Dedifferentiated amniotic fluid mesenchymal stem cell (primary cell): ENCODE measurements at regions not wholly inside any gene's neighbourhood (a gene's known extent, or its start where the extent isn't known, plus 50 kb on each side); places are given as distances from the start of the nearest gene placed in this dataset.
"Not testable (repeated sequence)": the region's sequence is repeated elsewhere in the genome, so short reads cannot be mapped to it uniquely, and the experiment has no call there.

Source experiments
- DNase-seq: peaks from one replicate; pipeline ENCODE4 v3.0.0-alpha.2; 2016; ENCODE audit errors: extremely low spot score

DNA sequence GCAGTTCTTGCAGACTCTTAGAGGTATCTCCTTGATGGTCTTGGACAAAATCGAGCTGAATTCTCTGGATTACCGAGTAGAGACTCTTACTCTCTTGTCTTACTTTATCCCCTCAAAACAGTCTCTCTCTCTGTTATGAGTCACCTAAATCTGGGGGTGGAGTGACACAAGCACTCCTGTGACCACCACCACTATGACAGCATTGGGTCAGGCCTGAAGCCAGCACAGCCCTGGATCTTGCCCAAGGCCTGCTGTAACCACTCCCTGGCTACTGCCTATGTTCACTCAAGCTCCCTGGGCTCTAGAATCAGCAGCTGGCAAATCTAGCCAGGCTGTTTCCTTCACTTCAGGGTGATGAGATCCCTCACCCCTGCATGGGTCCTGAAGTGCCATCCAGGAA is 662.5 kb downstream of the LUZP2 start:
- no peak for DNase-seq

DNA sequence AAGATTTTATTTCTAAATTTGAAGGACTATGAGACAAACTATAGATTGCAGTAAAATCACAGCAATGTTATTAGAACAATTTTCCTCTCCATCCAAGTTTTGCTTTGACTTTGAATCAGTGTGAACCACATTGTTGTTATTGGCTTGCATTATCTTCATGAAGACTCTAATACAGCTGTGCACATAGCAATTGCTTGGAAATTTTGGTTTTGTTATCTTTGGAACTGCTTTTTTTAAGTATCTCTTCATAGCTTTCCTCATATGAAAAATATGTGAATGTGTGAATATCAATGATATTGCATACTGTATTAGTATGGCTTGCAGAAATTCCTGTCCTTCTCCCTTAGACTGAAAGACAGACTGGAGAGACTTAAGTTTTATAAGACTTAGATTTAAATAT is 666.6 kb downstream of the LUZP2 start:
- DNase-seq: peak; percentile 62

GRCh38 chr11:25180187-25180586 is 683.3 kb downstream of the LUZP2 start:
- DNase-seq: peak; percentile 19

DNA sequence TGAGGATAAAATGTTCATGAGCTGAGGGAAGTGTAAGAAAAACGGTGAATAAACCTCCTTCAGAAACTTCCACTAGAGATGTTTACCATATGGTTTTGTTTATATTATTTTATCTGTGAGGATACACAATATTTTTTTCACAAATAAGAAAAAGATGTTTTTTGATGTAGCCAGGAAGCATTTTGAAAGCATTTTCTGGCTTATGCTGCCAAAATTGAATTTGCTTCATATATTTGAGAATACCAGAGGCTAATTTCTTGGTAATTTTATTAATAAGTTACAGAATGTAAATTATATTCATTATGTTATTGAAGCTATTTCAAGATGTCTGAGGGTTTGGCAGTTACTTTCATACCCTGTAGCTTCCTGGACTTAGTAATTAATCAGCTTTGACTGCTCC is 686.6 kb downstream of the LUZP2 start:
- DNase-seq: no peak

DNA sequence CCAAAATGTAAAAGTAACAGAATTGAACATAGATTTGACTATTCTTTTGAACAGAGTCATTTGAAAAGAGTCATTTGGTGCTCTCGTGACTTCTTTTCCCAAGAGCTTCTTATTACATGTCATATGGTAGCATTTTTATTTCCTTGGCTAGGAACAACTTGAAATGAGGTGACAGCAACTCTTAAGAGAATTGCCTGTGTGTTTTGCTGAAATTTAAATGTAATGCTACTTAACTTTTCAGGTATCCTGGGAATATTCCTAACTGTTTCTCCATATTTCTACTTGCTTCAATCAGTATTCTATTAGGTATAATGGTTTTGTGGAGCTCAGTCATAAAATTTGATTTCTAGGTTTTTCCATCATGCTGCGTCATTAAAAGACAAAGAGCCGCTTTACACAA is 700.7 kb downstream of the LUZP2 start:
- DNase-seq: no peak

DNA sequence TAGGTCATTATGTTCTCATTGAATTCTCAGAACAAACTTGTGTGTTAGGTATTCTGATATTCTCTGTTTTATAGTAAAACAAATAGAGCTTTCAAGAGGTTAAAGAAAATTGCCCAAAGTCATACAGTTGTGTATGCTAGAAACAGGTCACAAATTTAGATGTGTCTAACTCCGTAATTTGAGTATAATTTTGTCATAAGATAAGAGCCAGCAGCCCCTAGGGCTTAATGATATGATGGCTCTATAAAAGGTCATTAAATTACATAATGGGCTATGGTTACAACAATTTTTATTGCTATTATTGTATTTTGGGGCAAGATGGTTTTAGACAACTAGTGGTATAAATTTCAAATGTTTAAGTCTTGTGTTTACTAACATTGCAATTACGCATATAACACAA is 701.9 kb downstream of the LUZP2 start:
- DNase-seq: no peak

GRCh38 chr11:25200925-25201324 is 704.1 kb downstream of the LUZP2 start:
- DNase-seq: no peak

DNA sequence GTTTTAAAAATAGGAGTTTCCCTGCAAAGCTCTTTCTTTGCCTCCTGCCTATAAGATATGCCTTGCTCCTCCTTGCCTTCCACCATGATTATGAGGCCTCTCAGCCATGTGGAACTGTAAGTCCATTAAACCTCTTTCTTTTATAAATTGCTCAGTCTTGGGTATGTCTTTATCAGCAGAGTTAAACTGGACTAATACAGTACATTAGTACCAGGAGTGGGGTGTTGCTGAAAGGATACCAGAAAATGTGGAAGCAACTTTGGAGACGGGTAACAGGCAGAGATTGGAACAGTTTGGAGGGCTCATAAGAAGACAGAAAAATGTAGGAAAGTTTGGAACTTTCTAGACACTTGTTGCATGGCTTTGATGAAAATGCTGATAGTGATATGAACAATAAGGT is 709.9 kb downstream of the LUZP2 start:
- no peak for DNase-seq

GRCh38 chr11:25211635-25212254 is 714.9 kb downstream of the LUZP2 start:
- no peak for DNase-seq

- DNase-seq: no peak
These were observed 717.8 kb downstream of the LUZP2 start for GRCh38 chr11:25214535-25215176.

DNA sequence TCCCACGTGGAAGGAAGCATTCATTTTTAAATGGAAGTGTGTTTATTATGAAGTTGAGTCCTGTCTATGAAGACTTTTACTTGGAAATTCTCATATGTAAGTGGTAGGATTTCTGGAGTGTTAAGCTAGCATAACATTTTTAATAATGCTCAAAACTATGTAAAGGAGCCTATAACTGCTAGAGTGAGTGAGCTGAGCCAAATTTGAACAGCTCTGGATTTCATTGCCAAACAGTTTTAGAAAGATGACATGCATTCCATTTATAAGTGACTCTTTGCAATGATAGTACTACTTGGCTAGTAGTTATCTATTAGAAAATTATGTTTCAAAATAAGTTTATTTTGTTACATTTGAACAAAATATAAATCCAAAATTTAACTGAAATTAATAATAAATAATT is 721.2 kb downstream of the LUZP2 start:
- DNase-seq: no peak

GRCh38 chr11:25225078-25225477 is 728.2 kb downstream of the LUZP2 start:
- DNase-seq: no peak

DNA sequence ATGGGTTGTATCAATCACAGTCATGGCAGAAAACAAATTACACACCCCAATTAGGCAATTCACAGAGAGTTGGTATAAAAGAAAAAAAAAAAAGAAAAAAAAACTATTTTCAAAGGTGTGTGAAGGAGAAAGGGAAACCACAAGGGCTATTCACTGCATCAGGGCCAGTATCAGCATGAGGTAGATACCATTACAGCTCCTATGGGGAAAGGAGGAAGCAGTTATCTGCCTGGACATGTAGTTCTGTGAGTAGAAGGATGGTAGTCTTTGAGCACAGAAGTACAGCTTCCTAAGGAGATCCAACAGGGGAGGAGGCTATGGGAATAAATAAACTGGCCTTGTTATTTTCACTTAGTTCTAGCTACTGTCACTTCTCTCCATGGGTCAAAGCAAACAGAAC is 746.1 kb downstream of the LUZP2 start:
- no peak for DNase-seq

DNA sequence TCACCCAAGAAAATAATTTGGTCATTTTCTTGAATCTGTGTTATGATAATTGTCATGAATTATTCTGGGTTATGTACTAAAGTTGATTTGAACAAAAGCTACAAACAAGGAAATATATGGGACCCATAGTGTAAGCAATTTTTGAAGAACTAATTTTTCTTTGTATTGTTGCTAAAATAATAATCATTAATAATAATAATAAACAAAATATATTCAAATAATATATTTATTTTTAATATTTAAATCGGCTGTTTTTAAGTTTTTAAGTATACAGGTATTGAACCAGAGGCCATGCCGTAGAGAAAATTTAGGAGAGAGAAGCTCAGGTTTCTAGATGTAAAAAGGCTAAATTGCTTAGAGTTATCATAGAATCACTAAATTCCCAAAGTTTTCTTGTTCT is 747.3 kb downstream of the LUZP2 start:
- no peak for DNase-seq

GRCh38 chr11:25247336-25247735 is 750.5 kb downstream of the LUZP2 start:
- peak; percentile 44 for DNase-seq

DNA sequence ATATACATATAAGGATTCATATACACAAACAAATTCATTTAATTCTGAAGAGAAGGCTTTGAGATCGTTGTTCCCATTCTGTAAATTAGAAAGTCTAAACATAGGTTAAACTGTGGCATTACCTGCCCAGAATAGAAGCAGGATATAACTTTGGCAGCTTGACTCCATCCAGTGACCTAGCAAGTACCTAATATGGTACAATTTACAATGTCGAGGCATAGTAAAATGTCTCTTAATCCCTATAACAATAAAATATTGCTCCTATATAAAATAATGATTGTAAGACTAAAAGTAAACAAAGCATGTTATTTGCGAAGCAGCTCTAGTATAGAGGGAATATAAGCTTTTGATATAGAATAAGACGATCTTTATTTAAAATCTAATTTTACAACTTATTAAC is 756.0 kb downstream of the LUZP2 start:
- DNase-seq: no peak

GRCh38 chr11:25263861-25264260 is 767.0 kb downstream of the LUZP2 start:
- not testable (repeated sequence) for DNase-seq

- no peak for DNase-seq
These were observed 774.4 kb downstream of the LUZP2 start for GRCh38 chr11:25271301-25271700.

DNA sequence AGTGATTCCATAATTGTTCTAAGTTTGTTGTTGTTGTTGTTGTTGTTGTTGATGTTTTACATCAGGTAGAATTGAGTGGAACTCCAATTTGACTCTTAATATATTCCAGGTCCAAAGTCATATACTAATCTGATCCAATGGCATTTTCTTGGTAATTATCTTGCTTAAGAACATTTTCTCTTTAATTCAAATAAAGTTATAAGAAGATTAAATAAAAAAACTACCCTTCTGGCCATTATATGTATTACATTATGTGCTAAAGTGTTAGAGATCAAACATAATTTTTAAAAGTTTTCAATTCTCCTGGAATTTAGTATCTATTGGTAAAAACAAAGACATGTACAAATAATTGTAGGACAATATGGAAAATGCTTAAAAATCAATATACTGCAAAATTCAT is 775.4 kb downstream of the LUZP2 start:
- DNase-seq: no peak

DNA sequence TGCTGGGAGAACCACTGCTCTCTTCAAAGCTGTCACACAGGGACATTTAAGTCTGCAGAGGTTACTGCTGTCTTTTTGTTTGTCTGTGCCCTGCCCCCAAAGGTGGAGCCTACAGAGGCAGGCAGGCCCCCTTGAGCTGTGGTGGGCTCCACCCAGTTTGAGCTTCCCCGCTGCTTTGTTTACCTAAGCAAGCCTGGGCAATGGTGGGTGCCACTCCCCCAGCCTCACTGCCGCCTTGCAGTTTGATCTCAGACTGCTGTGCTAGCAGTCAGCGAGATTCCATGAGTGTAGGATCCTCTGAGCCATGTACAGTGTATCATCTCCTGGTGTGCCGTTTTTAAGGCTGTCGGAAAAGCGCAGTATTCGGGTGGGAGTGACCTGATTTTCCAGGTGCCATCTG is 784.0 kb downstream of the LUZP2 start:
- DNase-seq: not testable (repeated sequence)

- no peak for DNase-seq
These were observed 796.3 kb downstream of the LUZP2 start for GRCh38 chr11:25293166-25293565.

DNA sequence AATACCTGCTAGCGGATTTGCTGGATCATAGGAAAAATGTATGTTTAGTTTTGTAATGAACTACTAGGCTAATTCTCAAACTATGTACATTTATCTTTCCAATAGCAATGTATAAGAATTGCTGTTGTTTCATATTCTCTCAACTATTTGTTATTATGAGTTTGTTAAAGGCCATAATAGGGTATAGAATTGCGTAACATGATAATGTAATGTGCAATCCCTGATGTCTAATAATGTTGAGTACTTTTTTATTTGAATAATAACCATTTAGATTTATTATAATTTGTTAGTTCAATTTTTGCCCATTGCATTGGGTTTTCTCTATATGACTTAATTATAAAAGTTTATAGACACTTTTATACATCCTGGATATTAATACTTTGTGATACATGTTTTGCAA is 801.6 kb downstream of the LUZP2 start:
- no peak for DNase-seq

- no peak for DNase-seq
These were observed 813.0 kb downstream of the LUZP2 start for GRCh38 chr11:25309818-25310217.

DNA sequence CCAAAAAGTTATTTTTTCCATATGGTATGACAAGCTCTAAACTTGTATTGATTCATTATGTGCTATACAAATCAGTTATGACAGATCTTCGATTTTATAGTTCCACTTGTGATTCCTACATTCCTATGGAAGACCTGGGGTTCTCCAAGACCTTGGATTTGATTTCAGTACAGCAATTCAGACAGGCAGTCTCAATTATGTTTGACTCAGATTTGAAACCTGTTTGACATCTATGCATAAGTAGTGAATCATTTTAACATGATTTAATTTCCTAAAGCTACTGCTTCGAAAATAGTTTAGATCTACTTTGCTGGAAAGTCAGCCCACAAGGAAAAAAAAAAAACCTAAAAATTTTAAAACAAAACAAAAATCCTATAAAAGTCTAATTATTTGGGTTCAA is 820.4 kb downstream of the LUZP2 start:
- no peak for DNase-seq
